ENCODE measurements at regions not wholly inside any gene's neighbourhood (a gene's known extent, or its start where the extent isn't known, plus 50 kb on each side); places are given as distances from the start of the nearest gene placed in this dataset.

GRCh38 chr2:29974086-29974485 is 52.7 kb upstream of the ALK start:
- no peak for DNase-seq

GRCh38 chr2:29977284-29977683 is 55.9 kb upstream of the ALK start:
- no peak for DNase-seq

GRCh38 chr2:29981402-29981801 is 60.0 kb upstream of the ALK start:
- no peak for DNase-seq

GRCh38 chr2:29983308-29983707 is 61.9 kb upstream of the ALK start:
- DNase-seq: no peak

- no peak for DNase-seq
These were observed 65.8 kb upstream of the ALK start for GRCh38 chr2:29987146-29987545.

GRCh38 chr2:29990129-29990528 is 68.7 kb upstream of the ALK start:
- DNase-seq: no peak

- DNase-seq: no peak
These were observed 69.7 kb upstream of the ALK start for GRCh38 chr2:29991086-29991485.

- DNase-seq: no peak
These were observed 73.9 kb upstream of the ALK start for GRCh38 chr2:29995241-29995640.

GRCh38 chr2:30003128-30003527 is 81.7 kb upstream of the ALK start:
- no peak for DNase-seq

GRCh38 chr2:30022444-30023071 is 101.2 kb upstream of the ALK start:
- no peak for DNase-seq

GRCh38 chr2:30024281-30024680 is 102.9 kb upstream of the ALK start:
- DNase-seq: no peak

- no peak for DNase-seq
These were observed 105.0 kb upstream of the ALK start for GRCh38 chr2:30026091-30027055.

GRCh38 chr2:30029804-30030203 is 108.4 kb upstream of the ALK start:
- DNase-seq: no peak

GRCh38 chr2:30030361-30030760 is 109.0 kb upstream of the ALK start:
- no peak for DNase-seq

- no peak for DNase-seq
These were observed 109.8 kb upstream of the ALK start for GRCh38 chr2:30031184-30031583.

- no peak for DNase-seq
These were observed 112.6 kb upstream of the YPEL5 start for GRCh38 chr2:30034052-30034775.

- DNase-seq: no peak
These were observed 109.8 kb upstream of the YPEL5 start for GRCh38 chr2:30037016-30037415.

GRCh38 chr2:30038419-30038818 is 108.4 kb upstream of the YPEL5 start:
- DNase-seq: no peak

- DNase-seq: no peak
These were observed 107.7 kb upstream of the YPEL5 start for GRCh38 chr2:30039101-30039500.

GRCh38 chr2:30040147-30040546 is 106.7 kb upstream of the YPEL5 start:
- no peak for DNase-seq

GRCh38 chr2:30041884-30042283 is 104.9 kb upstream of the YPEL5 start:
- no peak for DNase-seq

GRCh38 chr2:30046396-30046795 is 100.4 kb upstream of the YPEL5 start:
- DNase-seq: no peak

- DNase-seq: no peak
These were observed 99.8 kb upstream of the YPEL5 start for GRCh38 chr2:30046979-30047378.
